Activated CD4-positive, alpha-beta T cell treated with anti-CD3 and anti-CD28 coated beads, Interleukin-2, amount 10 ng/mL, durations not matched to agents 24 days and 14 days (primary cell): ENCODE measurements at regions not wholly inside any gene's neighbourhood (a gene's known extent, or its start where the extent isn't known, plus 50 kb on each side); places are given as distances from the start of the nearest gene placed in this dataset.

Experiments used
- DNase-seq: peaks from one replicate; pipeline ENCODE4 v3.0.0; 2022
- H3K27ac Mint-ChIP-seq: one replicate; pipeline ENCODE4 v1.8.0; 2022; ENCODE audit warnings: mild to moderate bottlenecking, mixed read lengths
- H3K27me3 Mint-ChIP-seq: one replicate; pipeline ENCODE4 v1.8.0; 2022; ENCODE audit warnings: mixed read lengths
- H3K36me3 Mint-ChIP-seq: one replicate; pipeline ENCODE4 v1.8.0; 2022; ENCODE audit warnings: low read depth, mild to moderate bottlenecking, mixed read lengths
- H3K4me1 Mint-ChIP-seq: one replicate; pipeline ENCODE4 v1.8.0; 2021; ENCODE audit warnings: mixed read lengths
- H3K4me3 Mint-ChIP-seq: one replicate; pipeline ENCODE4 v1.8.0; 2022; ENCODE audit warnings: mild to moderate bottlenecking, moderate library complexity, mixed read lengths
- H3K9me3 Mint-ChIP-seq: one replicate; pipeline ENCODE4 v1.8.0; 2021; ENCODE audit warnings: mixed read lengths
- intact Hi-C: fragments of 100-400 bp; cut with micrococcal nuclease; formaldehyde crosslinking; loops from one replicate; pipeline ENCODE4 v1.15.1; 2023

- no peaks in the 10 kb centered on the region for H3K9me3 Mint-ChIP-seq
- no peak for DNase-seq
- H3K27ac Mint-ChIP-seq = no peak overlapping the region
- no peaks in the 10 kb centered on the region for H3K36me3 Mint-ChIP-seq
- no peak overlapping the region for H3K4me3 Mint-ChIP-seq
- H3K4me1 Mint-ChIP-seq = no peaks in the 10 kb centered on the region
- intact Hi-C loops = no loop called here
- H3K27me3 Mint-ChIP-seq = no peaks in the 10 kb centered on the region
Observed at GRCh38 chr5:123874600-123875201, 362.7 kb downstream of the CSNK1G3 start.

GRCh38 chr5:123873846-123874245 lies 361.9 kb downstream of the CSNK1G3 start:
- no peaks in the 10 kb centered on the region for H3K27me3 Mint-ChIP-seq
- DNase-seq = no peak
- H3K4me1 Mint-ChIP-seq = no peaks in the 10 kb centered on the region
- H3K27ac Mint-ChIP-seq = no peak overlapping the region
- H3K9me3 Mint-ChIP-seq = no peaks in the 10 kb centered on the region
- H3K36me3 Mint-ChIP-seq = no peaks in the 10 kb centered on the region
- intact Hi-C loops = no loop called here
- no peak overlapping the region for H3K4me3 Mint-ChIP-seq

GRCh38 chr5:123871373-123871772 lies 359.4 kb downstream of the CSNK1G3 start:
- Mint-ChIP-seq H3K27me3 (no peaks in the 10 kb centered on the region), H3K9me3 (no peaks in the 10 kb centered on the region), H3K36me3 (no peaks in the 10 kb centered on the region), H3K4me3 (no peak overlapping the region), H3K4me1 (no peaks in the 10 kb centered on the region), H3K27ac (no peak overlapping the region)
- intact Hi-C loops = no loop called here
- DNase-seq = no peak

DNA sequence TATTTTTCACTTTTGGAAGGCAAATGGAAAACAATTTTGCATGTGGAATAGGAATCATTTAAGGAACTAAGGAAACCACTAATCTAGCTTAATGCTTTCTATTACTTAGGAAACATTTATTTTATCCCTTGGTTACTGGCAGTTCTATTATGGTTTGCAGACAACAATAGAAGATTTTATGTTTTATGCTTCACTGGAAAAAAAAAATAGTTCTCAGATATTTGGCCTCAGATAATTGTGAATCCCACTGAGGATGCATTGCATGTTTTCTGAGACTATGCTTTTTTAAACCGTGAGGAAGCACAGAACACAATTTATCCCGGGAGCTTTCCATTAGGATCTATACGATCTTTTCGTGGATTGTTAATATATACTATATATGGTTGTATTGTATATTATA lies 356.9 kb downstream of the CSNK1G3 start:
- H3K4me1 Mint-ChIP-seq = no peaks in the 10 kb centered on the region
- no peak overlapping the region for H3K4me3 Mint-ChIP-seq
- no peaks in the 10 kb centered on the region for H3K36me3 Mint-ChIP-seq
- no peak overlapping the region for H3K27ac Mint-ChIP-seq
- intact Hi-C loops = loop anchor here (1.0 kb wide), 1 partner anchor 20 kb away; no protein-coding TSS in a partner anchor
- no peaks in the 10 kb centered on the region for H3K27me3 Mint-ChIP-seq
- no peak for DNase-seq
- H3K9me3 Mint-ChIP-seq = no peaks in the 10 kb centered on the region

- intact Hi-C loops = loop anchor here (1.0 kb wide), 1 partner anchor 21 kb away; no protein-coding TSS in a partner anchor
- Mint-ChIP-seq H3K36me3 (no peaks in the 10 kb centered on the region), H3K4me1 (no peaks in the 10 kb centered on the region), H3K27ac (no peak overlapping the region), H3K4me3 (no peak overlapping the region), H3K9me3 (no peaks in the 10 kb centered on the region), H3K27me3 (no peaks in the 10 kb centered on the region)
- DNase-seq = no peak
Observed at GRCh38 chr5:123868267-123868666, 356.3 kb downstream of the CSNK1G3 start.

DNA sequence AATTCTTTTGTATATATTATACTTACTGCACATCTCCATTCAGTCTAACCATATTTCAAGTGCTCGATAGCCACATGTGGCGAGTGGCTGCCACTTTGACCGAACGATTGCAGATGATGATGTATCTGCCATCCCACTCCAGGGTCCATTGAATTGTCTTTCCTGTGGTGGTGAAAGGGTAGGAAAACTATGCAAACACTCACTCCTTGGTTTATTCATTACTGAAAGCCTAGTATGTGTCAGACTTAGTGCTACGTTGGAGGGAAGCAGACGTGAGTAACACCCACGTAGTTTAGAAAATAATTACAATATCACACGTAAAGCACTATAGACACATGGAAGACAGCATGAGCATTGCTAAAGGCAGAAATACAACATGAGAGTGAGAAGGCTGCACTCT lies 353.7 kb downstream of the CSNK1G3 start:
- Mint-ChIP-seq H3K36me3 (no peaks in the 10 kb centered on the region), H3K27me3 (no peaks in the 10 kb centered on the region), H3K4me1 (no peaks in the 10 kb centered on the region), H3K27ac (no peak overlapping the region), H3K9me3 (no peaks in the 10 kb centered on the region), H3K4me3 (no peak overlapping the region)
- DNase-seq = no peak
- intact Hi-C loops = no loop called here

GRCh38 chr5:123864578-123864977 lies 352.6 kb downstream of the CSNK1G3 start:
- intact Hi-C loops = no loop called here
- no peak for DNase-seq
- Mint-ChIP-seq H3K4me3 (no peak overlapping the region), H3K36me3 (no peaks in the 10 kb centered on the region), H3K4me1 (no peaks in the 10 kb centered on the region), H3K27ac (no peak overlapping the region), H3K27me3 (no peaks in the 10 kb centered on the region), H3K9me3 (no peaks in the 10 kb centered on the region)

GRCh38 chr5:123858938-123859337 lies 347.0 kb downstream of the CSNK1G3 start:
- H3K27ac Mint-ChIP-seq = no peak overlapping the region
- DNase-seq = no peak
- H3K4me3 Mint-ChIP-seq = no peak overlapping the region
- H3K27me3 Mint-ChIP-seq = no peaks in the 10 kb centered on the region
- H3K36me3 Mint-ChIP-seq = no peaks in the 10 kb centered on the region
- no peaks in the 10 kb centered on the region for H3K9me3 Mint-ChIP-seq
- intact Hi-C loops = no loop called here
- H3K4me1 Mint-ChIP-seq = no peaks in the 10 kb centered on the region

GRCh38 chr5:123856766-123857165 lies 344.8 kb downstream of the CSNK1G3 start:
- no peak for DNase-seq
- H3K27me3 Mint-ChIP-seq = no peaks in the 10 kb centered on the region
- H3K4me1 Mint-ChIP-seq = no peaks in the 10 kb centered on the region
- H3K27ac Mint-ChIP-seq = no peak overlapping the region
- no peak overlapping the region for H3K4me3 Mint-ChIP-seq
- intact Hi-C loops = no loop called here
- H3K9me3 Mint-ChIP-seq = no peaks in the 10 kb centered on the region
- no peaks in the 10 kb centered on the region for H3K36me3 Mint-ChIP-seq

GRCh38 chr5:123855609-123856008 lies 343.6 kb downstream of the CSNK1G3 start:
- no peak overlapping the region for H3K27ac Mint-ChIP-seq
- no peaks in the 10 kb centered on the region for H3K27me3 Mint-ChIP-seq

DNA sequence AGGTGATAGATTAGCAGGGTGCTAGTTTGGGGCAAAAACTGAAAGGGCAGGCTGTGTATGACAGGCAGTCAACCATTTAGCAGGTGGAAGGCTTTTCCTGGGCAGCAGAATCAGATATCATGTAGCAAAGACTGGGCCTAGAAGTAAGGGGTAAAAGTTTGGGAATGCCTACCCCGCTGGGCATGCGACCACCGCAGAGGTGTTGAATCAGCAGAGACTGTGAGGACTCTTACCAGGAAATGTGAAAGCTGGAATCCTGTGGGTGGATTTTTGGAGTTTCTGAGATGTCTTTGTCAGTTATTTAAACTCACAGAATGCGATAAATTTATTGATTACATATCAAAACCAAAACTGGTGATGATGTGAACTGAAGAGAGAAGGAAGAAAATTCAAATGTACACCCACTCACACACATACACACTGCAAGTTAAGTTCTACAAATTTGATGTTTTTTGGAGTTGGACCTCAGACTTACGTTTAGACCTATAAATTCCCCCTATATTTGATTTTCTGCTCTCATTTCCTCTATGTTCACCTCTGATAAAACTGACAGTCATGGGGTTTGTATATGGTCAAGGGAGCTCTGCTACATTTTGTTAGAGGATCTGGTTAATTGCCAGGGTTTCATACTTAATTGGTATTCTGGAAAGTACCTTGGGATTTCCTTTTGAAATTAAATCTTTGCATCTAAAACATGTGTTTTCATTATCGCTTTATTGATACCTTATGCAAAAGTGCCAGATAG lies 333.6 kb downstream of the CSNK1G3 start:
- H3K27me3 Mint-ChIP-seq = no peaks in the 10 kb centered on the region
- intact Hi-C loops = no loop called here
- H3K4me1 Mint-ChIP-seq = no peaks in the 10 kb centered on the region
- H3K9me3 Mint-ChIP-seq = no peaks in the 10 kb centered on the region
- DNase-seq = no peak
- H3K4me3 Mint-ChIP-seq = no peak overlapping the region
- no peak overlapping the region for H3K27ac Mint-ChIP-seq
- no peaks in the 10 kb centered on the region for H3K36me3 Mint-ChIP-seq

More at GRCh38 chr5:123855609-123856008, 343.6 kb downstream of the CSNK1G3 start:
- Mint-ChIP-seq H3K4me1 (no peaks in the 10 kb centered on the region), H3K9me3 (no peaks in the 10 kb centered on the region), H3K4me3 (no peak overlapping the region), H3K36me3 (no peaks in the 10 kb centered on the region)
- intact Hi-C loops = no loop called here
- DNase-seq = no peak

GRCh38 chr5:123844873-123845272 lies 332.9 kb downstream of the CSNK1G3 start:
- H3K27me3 Mint-ChIP-seq = no peaks in the 10 kb centered on the region
- no peak overlapping the region for H3K4me3 Mint-ChIP-seq
- no peak overlapping the region for H3K27ac Mint-ChIP-seq
- no peaks in the 10 kb centered on the region for H3K36me3 Mint-ChIP-seq
- intact Hi-C loops = no loop called here
- H3K9me3 Mint-ChIP-seq = no peaks in the 10 kb centered on the region
- no peak for DNase-seq
- no peaks in the 10 kb centered on the region for H3K4me1 Mint-ChIP-seq

- no peaks in the 10 kb centered on the region for H3K9me3 Mint-ChIP-seq
- intact Hi-C loops = no loop called here
- no peaks in the 10 kb centered on the region for H3K4me1 Mint-ChIP-seq
- no peak for DNase-seq
- H3K27ac Mint-ChIP-seq = no peak overlapping the region
- H3K36me3 Mint-ChIP-seq = no peaks in the 10 kb centered on the region
- H3K27me3 Mint-ChIP-seq = no peaks in the 10 kb centered on the region
- H3K4me3 Mint-ChIP-seq = no peak overlapping the region
Observed at GRCh38 chr5:123835421-123835820, 323.4 kb downstream of the CSNK1G3 start.

- intact Hi-C loops = no loop called here
- no peaks in the 10 kb centered on the region for H3K4me1 Mint-ChIP-seq
- no peaks in the 10 kb centered on the region for H3K9me3 Mint-ChIP-seq
- H3K27ac Mint-ChIP-seq = no peak overlapping the region
- no peak overlapping the region for H3K4me3 Mint-ChIP-seq
- H3K36me3 Mint-ChIP-seq = no peaks in the 10 kb centered on the region
- no peak for DNase-seq
- H3K27me3 Mint-ChIP-seq = no peaks in the 10 kb centered on the region
Observed at GRCh38 chr5:123830575-123830974, 318.6 kb downstream of the CSNK1G3 start.

GRCh38 chr5:123827811-123828210 lies 315.8 kb downstream of the CSNK1G3 start:
- intact Hi-C loops = no loop called here
- no peak overlapping the region for H3K27ac Mint-ChIP-seq
- no peaks in the 10 kb centered on the region for H3K4me1 Mint-ChIP-seq
- no peaks in the 10 kb centered on the region for H3K9me3 Mint-ChIP-seq
- H3K36me3 Mint-ChIP-seq = no peaks in the 10 kb centered on the region
- no peak for DNase-seq
- no peaks in the 10 kb centered on the region for H3K27me3 Mint-ChIP-seq
- no peak overlapping the region for H3K4me3 Mint-ChIP-seq
